Fibroblast of upper back skin (primary cell): ENCODE measurements at regions not wholly inside any gene's neighbourhood (a gene's known extent, or its start where the extent isn't known, plus 50 kb on each side); places are given as distances from the start of the nearest gene placed in this dataset.

ENCODE experiments used
- DNase-seq: peaks from one replicate; pipeline ENCODE4 v3.0.0-alpha.2; 2013

GRCh38 chr3:64830681-64831080, 142.9 kb upstream of the ADAMTS9 start:
- DNase-seq, result no peak

DNA sequence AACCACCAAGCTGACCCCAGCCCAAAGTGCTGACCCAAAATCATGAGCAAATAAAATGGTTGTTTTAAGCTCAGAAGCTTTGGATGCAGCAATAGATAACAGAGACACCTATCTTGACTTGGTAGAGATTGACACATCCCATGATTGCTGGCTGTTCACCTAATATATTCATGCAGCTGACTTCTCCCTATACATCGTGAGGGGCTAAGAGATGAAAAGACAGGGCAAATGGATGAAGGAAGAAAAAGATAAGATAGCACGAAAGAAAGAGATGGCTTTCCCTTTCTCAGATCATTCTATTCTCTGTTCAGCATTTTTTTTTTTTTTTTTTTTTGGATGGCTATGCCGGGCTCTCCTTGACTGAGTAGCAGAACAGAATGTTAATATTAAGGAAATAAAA, 141.5 kb upstream of the ADAMTS9 start:
- DNase-seq, result no peak

- DNase-seq, result peak; percentile 78
Measured at GRCh38 chr3:64828276-64828675, 140.5 kb upstream of the ADAMTS9 start.

GRCh38 chr3:64827431-64827830, 139.6 kb upstream of the ADAMTS9 start:
- DNase-seq, result no peak

DNA sequence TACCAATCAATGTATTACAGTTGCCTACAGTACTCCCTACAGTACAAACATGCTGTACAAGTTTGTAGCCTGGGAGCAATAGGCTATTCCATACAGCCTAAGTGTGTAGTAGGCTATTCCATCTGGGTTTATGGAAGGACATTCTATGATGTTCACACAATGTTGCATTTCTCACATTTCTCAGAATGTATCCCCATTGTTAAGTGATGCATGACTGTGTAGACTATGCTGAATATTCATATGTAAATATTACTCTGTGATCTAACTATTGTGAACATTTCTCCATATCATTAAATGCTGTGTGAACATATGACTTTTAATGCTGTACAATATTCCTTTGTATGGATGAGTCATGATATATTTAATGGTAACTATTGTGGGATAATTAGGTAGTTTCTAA, 139.2 kb upstream of the ADAMTS9 start:
- DNase-seq, result no peak

- DNase-seq, result no peak
Measured at GRCh38 chr3:64825404-64826120, 137.8 kb upstream of the ADAMTS9 start.

- peak; percentile 74 for DNase-seq
Measured at GRCh38 chr3:64824394-64824909, 136.7 kb upstream of the ADAMTS9 start.

- DNase-seq, result no peak
Measured at GRCh38 chr3:64818196-64818595, 130.4 kb upstream of the ADAMTS9 start.

DNA sequence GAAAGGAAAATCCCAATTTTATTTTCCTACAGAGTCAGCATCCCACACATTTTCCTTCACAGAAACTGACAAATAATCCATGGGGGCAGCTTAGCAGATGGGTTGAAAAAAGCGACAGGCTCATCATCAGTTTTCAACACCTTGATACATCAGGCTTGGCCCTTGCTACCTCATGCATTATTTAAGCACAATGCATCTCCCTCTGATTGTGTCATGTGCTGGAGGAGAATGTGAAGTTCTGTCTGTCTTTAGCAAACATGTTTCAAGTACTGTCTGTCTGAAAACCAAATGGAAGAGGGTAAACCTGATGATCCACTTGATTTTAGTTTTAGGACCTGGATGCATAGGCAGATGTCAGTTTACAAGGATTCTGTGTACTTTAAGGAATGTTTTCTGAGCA, 128.6 kb upstream of the ADAMTS9 start:
- no peak for DNase-seq

- no peak for DNase-seq
Measured at GRCh38 chr3:64815789-64816188, 128.0 kb upstream of the ADAMTS9 start.

GRCh38 chr3:64815195-64815631, 127.4 kb upstream of the ADAMTS9 start:
- peak; percentile 73 for DNase-seq

DNA sequence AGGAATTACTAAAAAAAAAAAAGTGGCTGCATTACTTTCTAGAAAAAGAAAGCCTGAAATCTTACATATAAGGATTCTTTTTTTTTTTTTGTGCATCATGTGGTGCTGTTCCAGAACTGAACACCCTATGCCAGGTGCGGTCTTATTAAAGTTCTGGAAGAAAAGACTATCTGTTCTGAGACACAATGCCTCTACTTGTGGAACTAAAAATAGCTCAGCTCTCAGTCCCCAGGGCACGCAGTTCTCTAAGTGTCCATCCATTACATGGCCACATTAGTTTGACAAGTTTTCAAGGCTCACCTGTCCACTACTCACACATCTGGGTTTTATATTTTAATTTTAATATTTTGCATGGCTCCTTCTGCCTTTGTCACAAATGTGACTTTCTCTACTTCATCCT, 126.6 kb upstream of the ADAMTS9 start:
- DNase-seq, result no peak

DNA sequence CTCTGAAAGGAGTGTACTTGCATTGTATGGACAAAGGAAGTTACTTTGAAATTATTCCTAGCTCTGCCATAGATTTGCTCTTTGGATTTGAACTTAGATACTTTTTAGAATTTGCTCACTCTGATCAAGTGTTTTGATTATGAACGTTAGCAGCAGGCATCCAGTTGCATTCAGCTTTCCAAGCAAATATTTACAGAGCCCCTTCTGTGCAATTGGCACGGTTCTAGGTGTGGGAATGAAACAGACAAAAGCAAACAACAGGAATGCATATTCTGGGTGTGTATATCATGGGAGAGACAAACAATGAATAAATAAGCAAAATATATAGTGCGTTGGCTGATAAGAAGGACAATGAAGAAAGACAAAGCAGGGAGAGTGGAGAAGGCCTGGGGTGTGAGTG, 125.5 kb upstream of the ADAMTS9 start:
- no peak for DNase-seq

- no peak for DNase-seq
Measured at GRCh38 chr3:64809086-64809485, 121.3 kb upstream of the ADAMTS9 start.

GRCh38 chr3:64808061-64808460, 120.3 kb upstream of the ADAMTS9 start:
- DNase-seq, result no peak

DNA sequence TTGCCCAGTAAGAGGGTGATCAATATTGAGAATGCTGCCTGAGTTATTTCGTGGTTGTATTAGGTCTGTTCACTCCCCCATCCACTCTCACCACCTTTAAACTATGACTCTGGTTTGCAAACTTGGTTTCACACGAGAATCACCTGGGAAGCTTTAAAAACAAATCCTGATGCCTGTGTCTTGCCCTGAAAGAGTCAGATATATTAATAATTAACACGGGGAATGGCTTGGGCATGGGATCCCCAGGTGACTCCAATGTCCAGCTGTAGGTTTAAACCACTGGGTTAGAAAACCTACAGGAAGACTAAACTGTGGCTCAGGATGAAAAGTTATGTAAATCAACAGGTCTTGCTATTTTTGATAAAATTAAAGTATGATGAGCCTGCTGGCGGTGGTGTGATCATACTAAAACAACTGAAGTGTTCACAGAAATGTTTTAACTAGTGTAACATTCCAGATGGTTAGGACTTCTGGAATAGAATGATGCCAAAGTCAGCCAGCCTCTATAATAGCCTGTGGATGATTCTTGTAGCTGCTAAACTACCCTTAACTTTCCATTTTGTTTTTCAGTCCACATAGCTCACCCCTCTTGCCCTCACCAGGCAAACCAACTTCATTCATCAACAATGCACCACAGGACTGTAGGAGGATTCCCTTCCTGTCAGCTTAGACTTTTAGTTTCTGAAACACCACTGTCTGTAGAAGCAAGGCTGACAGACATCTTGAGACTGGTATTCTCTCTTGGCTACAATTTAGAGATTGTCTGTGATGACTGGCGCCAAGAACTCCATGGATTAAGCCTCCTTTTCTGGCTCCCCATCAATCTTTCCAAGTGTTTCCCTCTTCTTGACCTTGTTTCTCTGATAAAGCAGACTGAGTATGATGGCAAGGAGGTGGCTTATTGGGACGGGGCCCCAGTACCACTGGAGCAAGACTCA, 119.1 kb upstream of the ADAMTS9 start:
- DNase-seq, result no peak

DNA sequence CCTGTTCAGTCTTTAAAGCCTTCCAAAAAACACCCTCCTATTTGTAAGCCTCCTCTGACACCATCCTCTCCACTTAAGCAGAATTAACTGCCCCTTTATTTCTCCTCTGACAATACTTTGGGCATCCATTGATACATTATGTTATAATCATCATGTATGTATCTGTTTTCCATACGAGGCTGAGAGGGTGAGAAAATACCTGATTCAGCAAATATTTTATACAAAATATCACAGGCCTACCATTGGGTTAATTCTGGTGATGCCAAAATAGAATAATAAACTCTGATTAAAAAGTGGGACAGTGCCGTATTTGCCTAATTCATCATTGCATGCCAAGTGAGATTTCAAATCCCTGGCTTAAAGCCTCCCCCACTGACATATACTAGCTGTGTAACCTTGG, 118.2 kb upstream of the ADAMTS9 start:
- no peak for DNase-seq

GRCh38 chr3:64805248-64805647, 117.4 kb upstream of the ADAMTS9 start:
- DNase-seq, result no peak

- DNase-seq, result no peak
Measured at GRCh38 chr3:64803469-64803868, 115.7 kb upstream of the ADAMTS9 start.

DNA sequence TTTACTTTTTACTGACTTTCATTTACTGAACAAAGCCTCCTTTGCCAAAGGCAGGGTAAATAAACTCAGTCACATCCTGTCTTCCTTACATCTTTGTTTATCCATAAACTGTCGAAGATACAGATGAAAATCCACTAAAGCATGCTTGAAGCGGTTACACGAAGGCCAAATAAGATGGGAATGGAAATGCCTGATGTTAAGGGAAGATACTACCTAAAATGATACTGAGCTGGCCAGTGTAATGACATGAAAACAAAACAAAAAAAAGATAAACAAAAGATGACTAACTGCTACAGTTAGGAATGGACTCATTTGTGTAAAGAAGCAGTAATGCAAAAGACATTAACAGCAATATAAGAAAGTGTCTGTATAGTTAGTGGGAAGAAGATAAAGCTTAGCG, 114.7 kb upstream of the ADAMTS9 start:
- DNase-seq, result no peak

GRCh38 chr3:64801856-64802255, 114.1 kb upstream of the ADAMTS9 start:
- DNase-seq, result no peak

DNA sequence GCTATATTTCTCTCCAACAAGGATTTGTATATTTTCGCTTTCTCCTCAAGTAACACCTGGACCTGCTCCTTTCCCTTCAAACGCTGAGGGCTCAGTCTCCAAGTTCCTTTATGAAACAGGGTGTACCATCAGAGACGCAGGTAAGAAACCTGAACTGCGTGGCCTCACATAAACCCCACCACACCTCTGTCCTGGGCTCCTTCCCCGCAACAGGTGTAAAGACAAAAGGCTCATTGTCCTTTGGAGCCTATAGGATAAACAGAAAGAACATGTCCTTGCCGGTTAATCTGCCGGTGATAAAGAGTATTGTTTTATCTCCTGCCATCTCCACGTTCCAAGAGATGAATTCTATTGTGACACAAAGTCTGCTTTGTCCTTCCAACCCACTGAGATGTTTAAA, 111.8 kb upstream of the ADAMTS9 start:
- no peak for DNase-seq

GRCh38 chr3:64798316-64798715, 110.5 kb upstream of the ADAMTS9 start:
- no peak for DNase-seq
